ENCODE measurements at regions not wholly inside any gene's neighbourhood (a gene's known extent, or its start where the extent isn't known, plus 50 kb on each side); places are given as distances from the start of the nearest gene placed in this dataset.

GRCh38 chr5:123754908-123755307 is 242.9 kb downstream of the CSNK1G3 start:
- DNase-seq (ENCODE audit: low spot score) = no peak

- peak; percentile 48 for DNase-seq (ENCODE audit: low spot score)
Measured at GRCh38 chr5:123753937-123754891, 242.2 kb downstream of the CSNK1G3 start.

GRCh38 chr5:123753180-123753936 is 241.4 kb downstream of the CSNK1G3 start:
- DNase-seq (ENCODE audit: low spot score) = no peak

- peak; percentile 42 for DNase-seq (ENCODE audit: low spot score)
Measured at GRCh38 chr5:123752552-123753179, 240.7 kb downstream of the CSNK1G3 start.

- no peak for DNase-seq (ENCODE audit: low spot score)
Measured at GRCh38 chr5:123751670-123752069, 239.7 kb downstream of the CSNK1G3 start.

- DNase-seq (ENCODE audit: low spot score) = no peak
Measured at GRCh38 chr5:123748239-123748638, 236.3 kb downstream of the CSNK1G3 start.

GRCh38 chr5:123746683-123747360 is 234.8 kb downstream of the CSNK1G3 start:
- DNase-seq (ENCODE audit: low spot score) = no peak

- no peak for DNase-seq (ENCODE audit: low spot score)
Measured at GRCh38 chr5:123743990-123744583, 232.1 kb downstream of the CSNK1G3 start.

GRCh38 chr5:123735384-123735783 is 223.4 kb downstream of the CSNK1G3 start:
- no peak for DNase-seq (ENCODE audit: low spot score)

- no peak for DNase-seq (ENCODE audit: low spot score)
Measured at GRCh38 chr5:123732257-123732656, 220.3 kb downstream of the CSNK1G3 start.

GRCh38 chr5:123722451-123722850 is 210.5 kb downstream of the CSNK1G3 start:
- no peak for DNase-seq (ENCODE audit: low spot score)

- DNase-seq (ENCODE audit: low spot score) = no peak
Measured at GRCh38 chr5:123721675-123722276, 209.8 kb downstream of the CSNK1G3 start.

- no peak for DNase-seq (ENCODE audit: low spot score)
Measured at GRCh38 chr5:123720955-123721354, 209.0 kb downstream of the CSNK1G3 start.

- no peak for DNase-seq (ENCODE audit: low spot score)
Measured at GRCh38 chr5:123720339-123720738, 208.4 kb downstream of the CSNK1G3 start.

- DNase-seq (ENCODE audit: low spot score) = no peak
Measured at GRCh38 chr5:123719004-123719403, 207.0 kb downstream of the CSNK1G3 start.

GRCh38 chr5:123718238-123718637 is 206.3 kb downstream of the CSNK1G3 start:
- no peak for DNase-seq (ENCODE audit: low spot score)

- DNase-seq (ENCODE audit: low spot score) = no peak
Measured at GRCh38 chr5:123717139-123717538, 205.2 kb downstream of the CSNK1G3 start.

- DNase-seq (ENCODE audit: low spot score) = no peak
Measured at GRCh38 chr5:123710031-123710430, 198.1 kb downstream of the CSNK1G3 start.

GRCh38 chr5:123709422-123709821 is 197.4 kb downstream of the CSNK1G3 start:
- no peak for DNase-seq (ENCODE audit: low spot score)

GRCh38 chr5:123708074-123708806 is 196.3 kb downstream of the CSNK1G3 start:
- peak; percentile 54 for DNase-seq (ENCODE audit: low spot score)

All from COLO829 (cell line).